Naive B cell (primary cell): ENCODE measurements at regions not wholly inside any gene's neighbourhood (a gene's known extent, or its start where the extent isn't known, plus 50 kb on each side); places are given as distances from the start of the nearest gene placed in this dataset.

ENCODE experiments used
- ATAC-seq, 2 donors: fragments of 150-1000 bp; cut with Tn5 transposase; 2 replicates each; pipeline ENCODE4 v1.10.0; 2021; ENCODE audit warnings: low read depth in 2 of 2, mild to moderate bottlenecking in 2 of 2, moderate library complexity in 2 of 2
- DNase-seq: peaks from one replicate; pipeline ENCODE4 v3.0.0; 2022
- H3K27ac Mint-ChIP-seq, 6 donors: one replicate each; pipeline ENCODE4 v1.8.0; 2020 to 2022; ENCODE audit warnings: mild to moderate bottlenecking in 6 of 6, mixed read lengths in 6 of 6, moderate library complexity in 5 of 6, inconsistent platforms in 2 of 6
- H3K27me3 Mint-ChIP-seq, 3 donors: one replicate each; pipeline ENCODE4 v1.8.0; 2021 to 2022; ENCODE audit warnings: mixed read lengths in 3 of 3, mild to moderate bottlenecking in 1 of 3
- H3K36me3 Mint-ChIP-seq, 2 donors: one replicate each; pipeline ENCODE4 v1.8.0; 2020 to 2022; ENCODE audit warnings: mixed read lengths in 2 of 2, inconsistent platforms in 1 of 2, mild to moderate bottlenecking in 1 of 2
- H3K4me1 Mint-ChIP-seq, 3 donors: one replicate each; pipeline ENCODE4 v1.8.0; 2020 to 2022; ENCODE audit warnings: mixed read lengths in 3 of 3, inconsistent platforms in 1 of 3, mild to moderate bottlenecking in 1 of 3, moderate library complexity in 1 of 3
- H3K4me3 Mint-ChIP-seq, 8 donors: one replicate each; pipeline ENCODE4 v1.8.0; 2020 to 2022; ENCODE audit warnings: mild to moderate bottlenecking in 8 of 8, mixed read lengths in 8 of 8, moderate library complexity in 8 of 8, inconsistent platforms in 2 of 8
- H3K9me3 Mint-ChIP-seq, 7 donors: one replicate each; pipeline ENCODE4 v1.8.0; 2020 to 2022; ENCODE audit warnings: mixed read lengths in 7 of 7, mild to moderate bottlenecking in 5 of 7, inconsistent platforms in 2 of 7, moderate library complexity in 1 of 7

DNA sequence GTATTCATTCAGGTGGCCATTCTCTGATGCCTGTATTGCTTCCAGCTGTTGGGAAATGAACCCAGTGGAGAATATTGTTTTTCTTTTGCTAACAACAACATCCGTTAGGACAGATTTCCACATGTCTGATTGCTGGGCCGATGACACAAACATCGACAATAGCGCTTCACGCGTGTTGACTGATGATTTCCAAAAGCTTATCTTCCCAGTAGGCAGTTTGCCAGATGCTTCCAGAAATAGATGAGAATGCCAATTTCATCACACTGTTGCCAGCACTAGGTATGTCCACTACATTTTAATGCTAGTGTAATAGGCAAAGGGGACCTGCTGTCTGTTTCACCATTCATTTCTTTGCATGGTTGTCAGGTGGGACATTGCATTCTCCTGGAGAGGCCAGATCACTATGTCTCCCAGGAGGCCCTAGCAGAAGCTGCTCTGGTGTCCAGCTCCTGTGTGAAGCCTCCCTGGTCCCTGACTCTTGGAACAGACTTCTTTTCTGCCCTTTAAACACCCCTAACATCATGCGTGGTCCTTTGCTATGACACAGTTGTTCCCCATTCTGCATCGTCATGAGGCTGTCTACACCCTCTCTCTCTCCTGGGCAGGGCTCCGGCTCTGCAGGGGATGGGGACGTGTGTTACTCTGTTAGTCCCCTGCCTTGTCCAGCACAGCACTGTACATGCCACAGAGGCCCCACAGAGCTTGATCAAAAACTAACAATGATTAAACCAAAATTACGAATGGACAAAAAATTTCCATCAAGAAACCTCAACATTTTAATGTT, 181.6 kb downstream of the CDH26 start:
- ATAC-seq: no peak
- Mint-ChIP-seq H3K36me3 (no peaks in the 10 kb centered on the region), H3K27me3 (peaks cover 0 to 8% (median 3%) of the 10 kb centered on the region in 3 donors), H3K4me3 (peak overlapping the region in 2 of 8 donors; percentile 0 to 87), H3K9me3 (peaks cover 0 to 4% (median 0%) of the 10 kb centered on the region in 7 donors), H3K27ac (no peak overlapping the region), H3K4me1 (no peaks in the 10 kb centered on the region)
- DNase-seq: no peak

DNA sequence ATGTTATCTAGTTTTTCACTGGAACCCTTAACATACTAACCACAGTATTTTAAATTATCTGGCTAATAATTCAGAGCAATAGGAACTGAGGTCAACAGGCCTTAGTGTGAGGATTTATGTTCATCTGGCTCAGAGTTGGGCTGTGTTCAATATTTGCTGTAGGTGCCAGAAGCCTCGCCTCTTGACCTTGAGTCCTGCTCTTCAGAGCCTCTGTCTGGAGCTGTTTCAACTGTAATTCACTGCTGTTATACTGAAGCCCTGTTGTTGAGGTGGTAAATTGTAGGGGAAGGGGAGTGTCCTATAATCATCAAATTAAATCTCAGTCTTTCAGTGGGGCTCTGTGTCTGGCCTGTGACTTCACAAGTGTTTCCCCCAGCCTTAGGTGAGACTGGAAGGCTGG, 184.4 kb downstream of the CDH26 start:
- H3K36me3 Mint-ChIP-seq: no peaks in the 10 kb centered on the region
- H3K27me3 Mint-ChIP-seq: peaks cover 0 to 2% (median 0%) of the 10 kb centered on the region in 3 donors
- H3K4me1 Mint-ChIP-seq: no peaks in the 10 kb centered on the region
- ATAC-seq: no peak
- H3K4me3 Mint-ChIP-seq: no peak overlapping the region
- no peak overlapping the region for H3K27ac Mint-ChIP-seq
- no peak for DNase-seq
- H3K9me3 Mint-ChIP-seq: no peaks in the 10 kb centered on the region

- H3K36me3 Mint-ChIP-seq: peaks cover 0 to 4% of the 10 kb centered on the region in 2 donors
- no peak overlapping the region for H3K27ac Mint-ChIP-seq
- H3K4me3 Mint-ChIP-seq: no peak overlapping the region
- H3K27me3 Mint-ChIP-seq: no peaks in the 10 kb centered on the region
- ATAC-seq: no peak
- no peak for DNase-seq
- no peaks in the 10 kb centered on the region for H3K4me1 Mint-ChIP-seq
- peaks cover 0 to 3% (median 0%) of the 10 kb centered on the region in 7 donors for H3K9me3 Mint-ChIP-seq
Observed at GRCh38 chr20:60143261-60143842, 185.1 kb downstream of the CDH26 start.

DNA sequence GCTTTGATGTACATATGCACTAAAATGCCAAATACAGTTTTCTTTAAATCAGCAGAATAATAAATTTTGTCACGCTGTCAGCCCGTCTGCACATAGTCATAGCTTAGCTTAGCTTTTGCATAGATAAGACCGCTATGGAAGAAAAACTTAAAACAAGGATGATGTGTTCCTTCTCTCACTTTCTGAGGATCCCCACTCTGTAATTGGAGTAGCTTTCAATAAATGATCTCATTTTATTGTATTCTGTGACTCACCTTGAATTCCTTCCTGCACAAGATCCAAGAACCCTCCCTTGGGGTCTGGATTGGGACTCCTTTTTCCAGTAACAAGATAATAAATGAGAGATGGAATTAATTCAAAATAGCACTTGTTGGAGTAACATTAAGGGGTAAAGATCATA, 186.2 kb downstream of the CDH26 start:
- Mint-ChIP-seq H3K9me3 (peaks cover 0 to 6% (median 1%) of the 10 kb centered on the region in 7 donors), H3K4me1 (no peaks in the 10 kb centered on the region), H3K27me3 (no peaks in the 10 kb centered on the region), H3K27ac (no peak overlapping the region), H3K36me3 (peaks cover 0 to 8% of the 10 kb centered on the region in 2 donors), H3K4me3 (no peak overlapping the region)
- no peak for ATAC-seq
- no peak for DNase-seq

DNA sequence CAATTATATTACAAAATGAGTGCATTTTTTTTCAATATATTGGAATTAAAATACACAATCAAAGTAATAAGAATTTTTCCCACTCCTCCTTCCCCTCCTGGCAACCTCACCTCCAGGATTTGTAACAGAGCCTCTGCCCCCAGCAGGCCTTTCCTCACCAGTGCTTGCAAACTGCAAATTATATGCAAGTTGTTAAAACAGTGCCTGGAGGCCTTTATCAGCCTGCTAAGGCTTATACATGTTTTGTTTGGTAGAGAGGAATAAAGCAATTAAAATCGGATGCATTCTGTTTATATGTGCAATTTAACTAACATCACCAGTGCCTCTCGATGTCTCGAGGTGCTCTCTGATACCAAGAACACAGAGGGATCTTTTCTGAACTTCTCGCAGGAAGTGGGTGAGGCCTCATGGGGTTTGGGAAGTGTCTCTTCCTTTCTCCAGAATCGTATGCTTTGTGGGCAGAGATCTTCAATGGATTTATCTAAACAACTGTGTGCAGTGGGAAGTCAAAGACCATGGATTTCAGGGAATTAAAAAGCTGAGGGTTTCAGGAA, 186.8 kb downstream of the CDH26 start:
- ATAC-seq: no peak
- peaks cover 0 to 6% (median 1%) of the 10 kb centered on the region in 7 donors for H3K9me3 Mint-ChIP-seq
- no peaks in the 10 kb centered on the region for H3K27me3 Mint-ChIP-seq
- peaks cover 0 to 8% of the 10 kb centered on the region in 2 donors for H3K36me3 Mint-ChIP-seq
- no peak overlapping the region for H3K4me3 Mint-ChIP-seq
- H3K27ac Mint-ChIP-seq: peak overlapping the region in 1 of 6 donors; percentile 50
- no peaks in the 10 kb centered on the region for H3K4me1 Mint-ChIP-seq
- no peak for DNase-seq

GRCh38 chr20:60147004-60147403, 188.8 kb downstream of the CDH26 start:
- Mint-ChIP-seq H3K9me3 (peaks cover 0 to 6% (median 1%) of the 10 kb centered on the region in 7 donors), H3K4me3 (no peak overlapping the region), H3K27me3 (no peaks in the 10 kb centered on the region), H3K27ac (no peak overlapping the region), H3K36me3 (peaks cover 0 to 8% of the 10 kb centered on the region in 2 donors), H3K4me1 (no peaks in the 10 kb centered on the region)
- ATAC-seq (no peak), DNase-seq (no peak)

DNA sequence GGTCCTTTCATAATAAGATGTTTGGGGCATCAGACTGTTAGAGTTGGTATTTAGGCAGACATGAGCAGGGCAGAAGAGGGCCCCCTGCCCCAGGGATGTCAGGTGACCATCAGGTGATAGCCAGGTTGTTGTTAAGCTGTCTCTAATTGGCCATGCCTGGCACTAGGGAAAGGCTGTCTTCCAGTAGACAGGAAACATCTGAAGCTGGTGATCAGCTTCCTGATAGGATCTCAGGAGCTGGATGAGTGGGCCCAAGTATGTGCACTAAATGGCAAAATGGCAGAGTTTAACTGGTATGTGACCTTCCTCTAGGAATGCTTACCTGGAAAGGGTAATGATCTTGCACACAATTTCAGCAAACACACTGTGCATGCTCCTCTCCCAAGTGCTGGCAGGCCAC, 190.7 kb downstream of the CDH26 start:
- no peaks in the 10 kb centered on the region for H3K27me3 Mint-ChIP-seq
- no peak for ATAC-seq
- peaks cover 0 to 8% of the 10 kb centered on the region in 2 donors for H3K36me3 Mint-ChIP-seq
- DNase-seq: no peak
- H3K4me1 Mint-ChIP-seq: no peaks in the 10 kb centered on the region
- H3K27ac Mint-ChIP-seq: no peak overlapping the region
- H3K4me3 Mint-ChIP-seq: no peak overlapping the region
- peaks cover 0 to 6% (median 1%) of the 10 kb centered on the region in 7 donors for H3K9me3 Mint-ChIP-seq

DNA sequence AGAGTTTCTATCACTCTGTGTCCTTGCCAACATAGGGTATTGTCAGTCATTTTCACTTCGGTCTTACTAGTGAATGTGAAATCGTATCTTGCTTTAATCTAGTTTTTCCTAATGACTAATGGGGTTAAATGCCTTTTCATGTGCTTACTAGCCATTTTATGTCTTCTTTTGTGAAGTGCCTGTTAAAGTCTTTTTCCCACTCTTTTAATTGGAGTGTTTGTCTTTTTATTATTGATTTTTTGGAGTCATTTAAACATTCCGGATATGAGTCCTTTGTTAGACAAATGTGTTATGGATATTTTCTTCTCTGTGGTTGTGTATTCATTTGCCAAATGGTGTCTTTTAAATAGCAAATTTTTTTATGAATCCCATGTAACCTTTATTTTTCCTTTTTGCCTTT, 194.6 kb downstream of the CDH26 start:
- no peak for DNase-seq
- H3K9me3 Mint-ChIP-seq: peaks cover 0 to 13% (median 3%) of the 10 kb centered on the region in 7 donors
- no peak overlapping the region for H3K27ac Mint-ChIP-seq
- no peak for ATAC-seq
- peaks cover 0 to 8% of the 10 kb centered on the region in 2 donors for H3K36me3 Mint-ChIP-seq
- no peaks in the 10 kb centered on the region for H3K4me1 Mint-ChIP-seq
- no peak overlapping the region for H3K4me3 Mint-ChIP-seq
- peaks cover 0 to 9% (median 0%) of the 10 kb centered on the region in 3 donors for H3K27me3 Mint-ChIP-seq

- H3K4me3 Mint-ChIP-seq: no peak overlapping the region
- DNase-seq (no peak), ATAC-seq (no peak)
- H3K36me3 Mint-ChIP-seq: no peaks in the 10 kb centered on the region
- no peaks in the 10 kb centered on the region for H3K4me1 Mint-ChIP-seq
- H3K27me3 Mint-ChIP-seq: peaks cover 0 to 9% (median 4%) of the 10 kb centered on the region in 3 donors
- H3K9me3 Mint-ChIP-seq: peaks cover 0 to 10% (median 8%) of the 10 kb centered on the region in 7 donors
- H3K27ac Mint-ChIP-seq: no peak overlapping the region
Observed at GRCh38 chr20:60160451-60161145, 202.4 kb downstream of the CDH26 start.

- no peaks in the 10 kb centered on the region for H3K4me1 Mint-ChIP-seq
- H3K27ac Mint-ChIP-seq: no peak overlapping the region
- H3K27me3 Mint-ChIP-seq: no peaks in the 10 kb centered on the region
- H3K9me3 Mint-ChIP-seq: no peaks in the 10 kb centered on the region
- H3K36me3 Mint-ChIP-seq: no peaks in the 10 kb centered on the region
- DNase-seq: no peak
- no peak for ATAC-seq
- H3K4me3 Mint-ChIP-seq: no peak overlapping the region
Observed at GRCh38 chr20:60167812-60168211, 209.6 kb downstream of the CDH26 start.

DNA sequence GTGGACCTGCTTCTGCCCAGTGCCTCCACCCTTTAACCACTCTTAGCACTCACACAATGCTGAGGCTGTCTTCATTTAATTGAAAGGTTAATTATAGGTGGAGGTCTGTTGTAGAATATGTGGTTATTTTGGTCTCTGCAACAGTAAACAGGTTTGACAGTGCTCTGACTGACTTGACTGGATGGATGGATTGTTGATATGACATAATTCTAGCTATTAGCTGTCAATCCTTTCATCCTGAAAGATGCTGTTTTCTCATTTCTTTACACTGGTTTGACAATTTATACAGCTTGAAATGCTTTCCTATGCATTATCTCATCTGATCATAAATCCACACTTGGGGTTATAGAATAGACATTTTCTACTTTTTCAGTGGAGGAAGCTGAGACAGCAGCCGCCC, 210.7 kb downstream of the CDH26 start:
- no peak overlapping the region for H3K4me3 Mint-ChIP-seq
- H3K4me1 Mint-ChIP-seq: no peaks in the 10 kb centered on the region
- no peaks in the 10 kb centered on the region for H3K36me3 Mint-ChIP-seq

GRCh38 chr20:60170116-60170515, 211.9 kb downstream of the CDH26 start:
- no peak overlapping the region for H3K4me3 Mint-ChIP-seq
- DNase-seq (no peak), ATAC-seq (no peak)
- H3K27me3 Mint-ChIP-seq: no peaks in the 10 kb centered on the region
- no peak overlapping the region for H3K27ac Mint-ChIP-seq
- H3K9me3 Mint-ChIP-seq: peaks cover 0 to 4% (median 0%) of the 10 kb centered on the region in 7 donors
- no peaks in the 10 kb centered on the region for H3K4me1 Mint-ChIP-seq
- H3K36me3 Mint-ChIP-seq: no peaks in the 10 kb centered on the region

More for the DNA sequence above, 210.7 kb downstream of the CDH26 start:
- DNase-seq: no peak
- ATAC-seq: no peak
- Mint-ChIP-seq H3K27me3 (no peaks in the 10 kb centered on the region), H3K27ac (no peak overlapping the region), H3K9me3 (peaks cover 0 to 3% (median 0%) of the 10 kb centered on the region in 7 donors)

- H3K36me3 Mint-ChIP-seq: no peaks in the 10 kb centered on the region
- H3K27me3 Mint-ChIP-seq: no peaks in the 10 kb centered on the region
- DNase-seq (no peak), ATAC-seq (no peak)
- no peak overlapping the region for H3K4me3 Mint-ChIP-seq
- H3K4me1 Mint-ChIP-seq: no peaks in the 10 kb centered on the region
- no peak overlapping the region for H3K27ac Mint-ChIP-seq
- H3K9me3 Mint-ChIP-seq: peaks cover 0 to 10% (median under 1%) of the 10 kb centered on the region in 7 donors
Observed at GRCh38 chr20:60171313-60171712, 213.1 kb downstream of the CDH26 start.
